ENCODE measurements at regions not wholly inside any gene's neighbourhood (a gene's known extent, or its start where the extent isn't known, plus 50 kb on each side); places are given as distances from the start of the nearest gene placed in this dataset.

- no CpG with 5 or more reads among the region's 6 CpGs for WGBS, 2 experiments (ENCODE audit: extremely low coverage in 2 of 2, insufficient read length in 1 of 2)
- BruUV-seq (replicated peaks), result no TSS peak
- H3K18ac ChIP-seq (ENCODE audit: low read depth, low read length), result no peak overlapping the region
- no peak overlapping the region for H3K4me3 ChIP-seq (ENCODE audit: insufficient read depth, low read depth, low read length)
- no peak overlapping the region for H3K9ac ChIP-seq (ENCODE audit: low read depth, low read length)
- H3K14ac ChIP-seq (replicated peaks; ENCODE audit: low read depth, low read length), result no peak overlapping the region
- CTCF ChIA-PET, result no interaction called here
- POLR2A ChIA-PET (ENCODE audit: unreplicated experiment), result no interaction called here
- H2BK15ac ChIP-seq (ENCODE audit: low read depth, low read length), result no peak overlapping the region
- H3K9me1 ChIP-seq (ENCODE audit: insufficient read depth, low read length), result no peaks in the 10 kb centered on the region
- dilution Hi-C loops (cut with HindIII; ENCODE audit: low sequenced_read_pairs, unreplicated experiment) (no loop called here), in situ Hi-C loops (cut with MboI; ENCODE audit: low sequenced_read_pairs) (no loop called here), intact Hi-C loops (cut with micrococcal nuclease) (no loop called here)
- peaks cover 23% of the 10 kb centered on the region; the same call in 1 of the 2 replicates for H3K9me3 ChIP-seq (ENCODE audit: control insufficient read depth, insufficient read depth, low read length)
- H4K5ac ChIP-seq (ENCODE audit: low read depth, low read length), result no peak overlapping the region
- no peak for TF ChIP-seq MAZ (IDR thresholded peaks at IDR 0.05; ENCODE audit: borderline replicate concordance, low read depth, low read length)
- no peak for TF ChIP-seq RFX5 (IDR thresholded peaks at IDR 0.05; ENCODE audit: low read depth, low read length)
- TF ChIP-seq NFE2L2 (IDR thresholded peaks at IDR 0.05; ENCODE audit: low read depth, low read length), result no peak
- TF ChIP-seq USF2 (IDR thresholded peaks at IDR 0.05; ENCODE audit: low read depth, low read length), result no peak
- no peak for TF ChIP-seq FOS (IDR thresholded peaks at IDR 0.05; ENCODE audit: low read depth, low read length)
- no peak for TF ChIP-seq ELK1 (IDR thresholded peaks at IDR 0.05; ENCODE audit: borderline replicate concordance, low read depth, low read length)
- no peak for TF ChIP-seq CTCF (conservative IDR thresholded peaks at IDR 0.05; ENCODE audit: low read depth, low read length)
- TF ChIP-seq MXI1 (IDR thresholded peaks at IDR 0.05; ENCODE audit: borderline replicate concordance, low read depth, low read length), result no peak
- TF ChIP-seq RCOR1 (IDR thresholded peaks at IDR 0.05; ENCODE audit: insufficient replicate concordance, low read length), result no peak
- no peak for TF ChIP-seq RAD21 (IDR thresholded peaks at IDR 0.05; ENCODE audit: low read length)
- no peak for TF ChIP-seq MAFK (IDR thresholded peaks at IDR 0.05; ENCODE audit: low read depth, low read length)
- no peak for TF ChIP-seq CHD1 (IDR thresholded peaks at IDR 0.05; ENCODE audit: low read depth, low read length)
- no peak for TF ChIP-seq CEBPB (IDR thresholded peaks at IDR 0.05; ENCODE audit: low read depth, low read length)
- TF ChIP-seq BHLHE40 (IDR thresholded peaks at IDR 0.05; ENCODE audit: low read depth, low read length), result no peak
- no peak for TF ChIP-seq POLR2A (IDR thresholded peaks at IDR 0.05; ENCODE audit: low read depth, low read length)
- no peak for TF ChIP-seq SMC3 (IDR thresholded peaks at IDR 0.05; ENCODE audit: low read depth, low read length)
- no peak overlapping the region for H3K27ac ChIP-seq (ENCODE audit: insufficient read depth, low read length)
- no peaks in the 10 kb centered on the region for H4K20me1 ChIP-seq (ENCODE audit: insufficient read depth, low read length)
- DNase-seq (no peak), ATAC-seq (ENCODE audit: low read depth) (no peak)
- H3K4me1 ChIP-seq (ENCODE audit: control insufficient read depth, insufficient read depth, low read length), result no peaks in the 10 kb centered on the region
- H4K8ac ChIP-seq (ENCODE audit: low read depth in 2 of 2, low read length in 2 of 2), result no peak overlapping the region
- H2BK20ac ChIP-seq (ENCODE audit: low read depth, low read length), result no peak overlapping the region
- no peak overlapping the region for H2AK9ac ChIP-seq (replicated peaks; ENCODE audit: low read depth, low read length, poor library complexity)
- H3K4ac ChIP-seq (ENCODE audit: low read depth, low read length), result no peak overlapping the region
- no peak overlapping the region for H3K4me2 ChIP-seq (ENCODE audit: low read depth, low read length)
- no peak overlapping the region for H2AK5ac ChIP-seq (ENCODE audit: low read depth, low read length)
- H2BK5ac ChIP-seq (ENCODE audit: low read depth, low read length, poor library complexity, severe bottlenecking), result no peak overlapping the region
- no peak overlapping the region for H3K23ac ChIP-seq (ENCODE audit: low read depth, low read length)
- no peak overlapping the region for H2AFZ ChIP-seq (replicated peaks; ENCODE audit: low read length, poor library complexity)
- H3K27me3 ChIP-seq (ENCODE audit: control insufficient read depth, insufficient read depth, low read length), result no peaks in the 10 kb centered on the region
- no peak overlapping the region for H2BK120ac ChIP-seq (ENCODE audit: low read depth, low read length)
- H4K91ac ChIP-seq (ENCODE audit: insufficient read depth, low read depth, low read length), result no peak overlapping the region
- H3K79me1 ChIP-seq (ENCODE audit: low read depth in 1 of 2, low read length in 2 of 2), result no peaks in the 10 kb centered on the region
- no peaks in the 10 kb centered on the region for H3K36me3 ChIP-seq (ENCODE audit: control insufficient read depth, insufficient read depth, low read length)
- no peak overlapping the region for H3K56ac ChIP-seq (ENCODE audit: extremely low read depth, insufficient read depth, low read length)
Observed at GRCh38 chr19:30151081-30151480, 209.0 kb downstream of the URI1 start.

Measured in IMR-90 (cell line).